Hematopoietic multipotent progenitor cell (in vitro differentiated cells): ENCODE measurements at regions not wholly inside any gene's neighbourhood (a gene's known extent, or its start where the extent isn't known, plus 50 kb on each side); places are given as distances from the start of the nearest gene placed in this dataset.
A peak's percentile ranks its signal among the peaks of the same experiment; 100 is the strongest.
"Not testable (repeated sequence)": the region's sequence is repeated elsewhere in the genome, so short reads cannot be mapped to it uniquely, and the experiment has no call there.

ENCODE experiments used
- DNase-seq, 3 donors: peaks; one replicate each; pipeline ENCODE4 v3.0.0-alpha.2; 2011 to 2015; ENCODE audit warnings: low read depth in 2 of 3, low spot score in 2 of 3

DNA sequence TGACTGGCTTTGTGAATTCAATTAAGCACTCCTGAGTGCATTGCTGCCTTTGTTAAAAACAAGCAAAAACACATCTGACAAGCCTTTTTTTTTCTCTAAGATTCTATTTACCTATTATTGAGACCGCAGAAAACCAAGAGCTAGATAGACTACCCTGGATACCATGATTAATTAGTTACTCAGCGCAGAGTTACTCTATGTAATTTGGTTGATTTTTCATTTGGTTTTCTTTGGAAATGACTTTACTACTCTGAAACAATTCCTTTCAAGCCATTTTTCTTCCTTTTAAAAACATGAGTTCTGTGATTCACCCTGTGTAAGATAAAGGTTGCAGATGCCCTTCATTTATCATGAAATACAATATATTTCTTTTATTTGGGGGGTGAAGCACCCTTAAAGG, 421.6 kb upstream of the PIK3R1 start:
- DNase-seq, result no peak

DNA sequence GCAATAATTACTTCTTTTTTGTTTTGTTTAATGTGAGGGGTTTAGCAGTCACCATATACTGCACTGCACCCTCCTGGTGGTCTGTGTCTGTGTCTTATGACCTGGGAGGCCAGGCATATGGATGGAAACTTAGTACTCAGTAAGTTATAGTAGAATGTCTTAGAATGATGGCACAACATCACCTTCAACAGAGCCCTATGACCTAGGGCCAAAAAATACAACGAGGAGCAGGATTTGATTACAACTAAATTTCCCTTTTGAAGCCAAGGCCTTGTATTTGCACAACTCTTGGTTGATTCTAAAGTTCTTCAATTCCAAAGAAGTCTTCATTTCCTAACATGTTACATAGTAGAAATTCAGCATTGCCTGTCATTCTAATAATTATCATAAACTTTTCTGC, 422.1 kb upstream of the PIK3R1 start:
- no peak for DNase-seq

DNA sequence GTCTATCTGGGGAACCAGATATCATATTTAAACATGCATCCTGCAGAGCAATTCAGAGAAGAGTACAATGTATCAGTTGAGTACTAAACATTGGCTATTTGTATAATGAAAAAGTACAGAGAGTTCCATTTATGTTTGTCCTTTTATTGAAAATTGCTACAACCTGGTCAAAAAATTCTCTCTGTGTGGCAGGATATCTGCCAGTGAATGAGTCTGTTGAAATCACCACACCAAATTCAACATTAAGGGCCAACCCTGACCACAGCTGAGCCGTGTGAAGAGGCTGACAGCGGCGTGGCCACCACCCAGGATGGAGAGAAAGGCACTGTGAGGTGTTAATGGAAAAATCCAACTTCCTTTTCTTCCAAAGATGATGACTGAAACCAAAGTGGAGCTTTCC, 422.7 kb upstream of the PIK3R1 start:
- no peak for DNase-seq

DNA sequence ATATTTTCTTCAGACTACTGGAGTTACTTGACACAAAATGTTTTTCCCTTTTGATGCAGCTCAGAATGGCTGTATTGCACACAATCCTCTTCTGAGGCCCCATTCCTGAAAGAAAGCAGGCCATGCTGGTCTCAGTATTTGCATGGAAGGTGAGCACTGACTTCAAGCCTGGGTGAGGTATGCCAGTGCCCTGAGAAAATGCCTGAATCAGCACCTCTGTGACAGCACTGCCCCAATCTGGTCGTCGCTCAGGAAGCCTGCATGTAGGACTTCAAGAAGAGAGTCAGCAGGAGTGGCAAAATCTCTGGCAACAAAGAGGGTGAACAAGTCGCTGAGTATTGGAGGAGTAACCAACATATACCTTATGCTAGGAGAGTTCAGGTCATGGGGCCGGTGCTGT, 425.2 kb upstream of the PIK3R1 start:
- no peak for DNase-seq

GRCh38 chr5:67779893-67780623, 435.5 kb upstream of the PIK3R1 start:
- not testable (repeated sequence) for DNase-seq

DNA sequence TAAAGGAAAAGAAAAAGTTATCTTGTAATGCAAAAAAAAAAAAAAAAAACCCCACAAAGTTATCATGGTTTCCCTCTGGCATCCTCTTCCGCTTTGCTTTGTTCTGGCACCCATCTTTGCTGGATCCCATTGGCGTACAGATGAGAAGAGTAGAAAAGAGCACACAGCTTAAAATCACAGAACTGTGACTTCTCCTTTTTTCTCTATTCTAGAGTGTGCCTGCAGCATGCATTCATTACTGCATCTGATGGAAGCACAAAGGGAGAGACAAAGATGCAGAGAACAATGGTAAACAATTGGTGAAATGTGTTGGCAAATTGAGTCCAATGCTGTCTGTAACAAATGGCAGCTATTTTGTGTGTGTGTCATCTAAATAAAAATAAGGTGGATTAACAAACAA, 440.8 kb upstream of the PIK3R1 start:
- peak in 2 of 3 donors; percentile 14 to 30 for DNase-seq

DNA sequence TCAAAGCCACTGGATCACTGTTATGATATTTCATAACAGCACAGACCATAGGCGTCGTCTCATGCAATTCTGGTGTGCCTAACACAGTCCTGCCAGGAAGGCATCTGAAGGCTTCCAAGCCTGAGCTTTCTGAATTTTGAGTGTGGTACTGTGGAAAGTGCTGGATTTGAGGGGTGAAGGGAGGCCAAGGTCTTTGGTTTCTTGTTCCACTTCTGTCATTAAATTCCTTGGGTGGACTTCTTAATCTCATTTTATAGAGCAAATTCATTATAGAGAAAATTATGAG, 441.3 kb upstream of the PIK3R1 start:
- DNase-seq, result no peak

- no peak for DNase-seq
Observed at GRCh38 chr5:67773411-67774266, 441.9 kb upstream of the PIK3R1 start.

DNA sequence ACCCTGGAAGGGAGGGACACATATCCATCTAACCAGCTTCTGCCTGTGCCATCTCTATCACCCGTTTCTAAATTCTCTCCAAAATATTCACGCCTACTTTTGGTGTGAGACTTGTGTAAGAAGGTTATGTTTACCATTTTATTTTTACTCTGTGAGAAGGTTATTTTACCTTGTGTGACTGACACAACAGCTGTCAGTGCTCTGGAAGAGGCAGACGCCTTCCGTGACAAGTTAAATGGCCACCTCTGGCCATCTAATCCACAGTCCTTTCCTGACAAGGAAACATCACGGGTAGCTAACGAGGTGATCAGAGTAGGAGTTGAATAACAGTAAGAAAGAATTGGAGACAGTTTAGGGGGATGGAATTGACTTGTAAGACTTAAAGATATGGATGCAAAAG, 443.8 kb upstream of the PIK3R1 start:
- no peak for DNase-seq

GRCh38 chr5:67771221-67771620, 444.3 kb upstream of the PIK3R1 start:
- no peak for DNase-seq

GRCh38 chr5:67770431-67771025, 445.0 kb upstream of the PIK3R1 start:
- DNase-seq, result peak in 2 of 3 donors; percentile 11 to 62

DNA sequence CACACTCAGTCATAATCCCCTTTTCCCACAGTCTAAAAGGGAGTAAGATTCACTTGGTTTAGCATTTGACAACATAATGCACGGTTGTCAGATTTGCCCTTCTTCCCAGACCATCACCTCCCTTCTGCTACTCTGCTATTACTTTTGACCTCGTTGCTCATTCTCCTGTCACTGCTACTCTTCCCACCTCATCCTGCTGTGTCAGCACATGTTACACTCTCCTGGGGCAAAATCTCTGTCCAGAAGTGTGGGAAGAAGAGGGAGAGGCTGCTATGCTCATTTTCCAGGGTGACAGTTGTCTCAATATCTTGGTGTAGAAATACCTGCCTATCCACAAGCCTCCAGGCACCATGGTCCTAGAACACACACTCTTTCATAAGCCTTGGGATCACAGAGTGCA, 449.9 kb upstream of the PIK3R1 start:
- DNase-seq, result no peak

GRCh38 chr5:67757771-67758170, 457.8 kb upstream of the PIK3R1 start:
- DNase-seq, result not testable (repeated sequence)

- no peak for DNase-seq
Observed at GRCh38 chr5:67752357-67752708, 463.2 kb upstream of the PIK3R1 start.

GRCh38 chr5:67748165-67748690, 467.3 kb upstream of the PIK3R1 start:
- DNase-seq, result no peak

DNA sequence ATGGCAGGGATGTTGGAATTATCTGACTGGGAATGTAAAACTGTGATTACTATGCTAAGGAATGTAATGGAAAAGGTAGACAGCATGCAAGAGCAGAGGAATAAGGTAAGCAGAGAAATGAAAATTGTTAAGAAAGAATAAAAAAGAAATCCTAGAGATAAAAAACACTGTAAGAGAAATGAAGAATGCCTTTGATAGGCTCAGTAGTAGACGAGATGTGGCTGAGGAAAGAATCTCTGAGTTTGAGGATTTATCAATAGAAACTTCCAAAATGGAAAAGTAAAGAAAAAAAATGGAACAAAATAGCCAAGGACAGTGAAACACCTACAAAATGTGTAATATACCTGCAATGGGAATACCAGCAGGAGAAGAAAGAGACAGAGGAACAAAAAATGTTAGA, 468.5 kb upstream of the PIK3R1 start:
- DNase-seq, result no peak

GRCh38 chr5:67746608-67747007, 468.9 kb upstream of the PIK3R1 start:
- DNase-seq, result not testable (repeated sequence)

GRCh38 chr5:67746103-67746502, 469.5 kb upstream of the PIK3R1 start:
- no peak for DNase-seq

DNA sequence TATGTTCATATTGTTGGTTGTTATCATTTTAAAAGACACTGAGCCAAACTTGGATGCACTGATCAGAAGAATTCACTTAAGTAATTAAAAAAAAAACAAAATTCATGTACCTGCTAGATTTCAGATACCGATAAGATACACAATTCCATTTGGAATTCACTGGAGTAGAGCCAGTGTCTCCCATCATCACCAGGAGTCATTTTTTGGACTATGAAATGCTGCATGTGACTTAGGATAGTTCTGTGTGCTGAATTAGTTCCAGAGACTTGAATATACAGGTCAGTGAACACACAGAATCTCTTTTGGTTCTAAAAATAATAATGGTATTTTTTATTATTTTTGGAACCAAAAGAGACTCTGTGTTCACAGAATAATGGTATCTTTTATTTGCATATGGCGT, 482.6 kb upstream of the PIK3R1 start:
- DNase-seq, result no peak

DNA sequence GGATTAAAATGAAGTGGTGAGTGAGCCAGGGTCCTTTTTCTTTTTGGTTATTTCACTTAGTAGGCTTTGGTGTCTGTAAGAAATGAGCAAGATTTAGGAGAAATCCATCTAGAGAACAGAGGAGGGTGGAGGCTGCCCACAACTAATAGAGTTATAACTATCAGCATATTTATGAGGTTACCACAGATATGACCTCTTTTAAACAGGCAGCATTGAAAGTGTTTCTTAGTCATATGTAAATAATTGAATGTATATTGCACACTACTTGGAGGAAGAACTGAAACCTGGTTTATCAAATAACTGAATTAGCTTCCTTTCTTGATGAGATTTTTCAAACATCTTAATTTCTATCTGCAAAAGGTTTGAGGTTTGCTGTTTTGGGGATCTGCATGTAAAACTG, 483.1 kb upstream of the PIK3R1 start:
- DNase-seq, result no peak

GRCh38 chr5:67731886-67732285, 483.7 kb upstream of the PIK3R1 start:
- no peak for DNase-seq
